ENCODE measurements at regions not wholly inside any gene's neighbourhood (a gene's known extent, or its start where the extent isn't known, plus 50 kb on each side); places are given as distances from the start of the nearest gene placed in this dataset.
A peak's percentile ranks its signal among the peaks of the same experiment; 100 is the strongest.

DNA sequence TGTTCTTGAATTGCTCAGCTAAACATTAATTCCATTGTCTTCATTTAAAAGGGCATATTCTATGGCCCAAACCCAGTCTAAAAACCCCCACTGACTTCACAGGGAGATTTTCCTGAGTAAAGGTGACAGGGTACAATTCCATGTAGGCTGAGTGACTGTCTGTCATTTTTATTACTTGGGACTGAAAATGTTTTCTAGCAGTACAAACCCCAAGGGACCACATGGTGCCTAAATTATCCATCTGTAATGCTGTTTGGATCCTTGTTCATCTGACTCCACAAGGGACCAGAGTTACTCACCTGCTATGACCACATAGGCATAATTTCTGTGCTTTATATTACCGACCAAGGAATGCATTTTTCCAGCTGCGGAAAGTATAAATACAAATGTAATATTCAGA lies 349.1 kb downstream of the ZNF608 start:
- TF ChIP-seq SIN3A (IDR thresholded peaks at IDR 0.05; ENCODE audit: borderline replicate concordance, insufficient read depth, low read length), result no peak

DNA sequence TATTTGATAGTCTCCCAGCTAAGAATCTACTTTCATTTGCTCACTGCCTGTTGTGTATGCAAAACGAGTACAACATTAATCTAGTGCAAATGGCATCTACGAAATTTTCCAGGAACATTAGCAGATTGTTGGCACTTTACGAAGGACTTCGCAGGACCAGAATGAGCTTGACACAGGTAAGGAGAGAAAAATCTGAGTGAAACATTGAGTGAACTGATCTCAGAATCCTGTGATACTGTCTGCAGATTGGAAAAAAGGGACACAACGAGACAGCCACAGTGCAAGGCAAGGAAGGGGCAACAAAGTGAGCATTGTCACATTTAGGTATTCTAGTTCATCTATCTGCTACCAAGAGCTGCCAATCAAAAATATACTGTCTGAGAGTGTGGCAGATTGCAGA lies 350.5 kb downstream of the ZNF608 start:
- no peak for TF ChIP-seq SIN3A (IDR thresholded peaks at IDR 0.05; ENCODE audit: borderline replicate concordance, insufficient read depth, low read length)
- no peak for TF ChIP-seq FOXP2 (optimal IDR thresholded peaks at IDR 0.05; ENCODE audit: borderline replicate concordance, extremely low read depth, extremely low read length, insufficient read depth)
- TF ChIP-seq, protein P1, sequence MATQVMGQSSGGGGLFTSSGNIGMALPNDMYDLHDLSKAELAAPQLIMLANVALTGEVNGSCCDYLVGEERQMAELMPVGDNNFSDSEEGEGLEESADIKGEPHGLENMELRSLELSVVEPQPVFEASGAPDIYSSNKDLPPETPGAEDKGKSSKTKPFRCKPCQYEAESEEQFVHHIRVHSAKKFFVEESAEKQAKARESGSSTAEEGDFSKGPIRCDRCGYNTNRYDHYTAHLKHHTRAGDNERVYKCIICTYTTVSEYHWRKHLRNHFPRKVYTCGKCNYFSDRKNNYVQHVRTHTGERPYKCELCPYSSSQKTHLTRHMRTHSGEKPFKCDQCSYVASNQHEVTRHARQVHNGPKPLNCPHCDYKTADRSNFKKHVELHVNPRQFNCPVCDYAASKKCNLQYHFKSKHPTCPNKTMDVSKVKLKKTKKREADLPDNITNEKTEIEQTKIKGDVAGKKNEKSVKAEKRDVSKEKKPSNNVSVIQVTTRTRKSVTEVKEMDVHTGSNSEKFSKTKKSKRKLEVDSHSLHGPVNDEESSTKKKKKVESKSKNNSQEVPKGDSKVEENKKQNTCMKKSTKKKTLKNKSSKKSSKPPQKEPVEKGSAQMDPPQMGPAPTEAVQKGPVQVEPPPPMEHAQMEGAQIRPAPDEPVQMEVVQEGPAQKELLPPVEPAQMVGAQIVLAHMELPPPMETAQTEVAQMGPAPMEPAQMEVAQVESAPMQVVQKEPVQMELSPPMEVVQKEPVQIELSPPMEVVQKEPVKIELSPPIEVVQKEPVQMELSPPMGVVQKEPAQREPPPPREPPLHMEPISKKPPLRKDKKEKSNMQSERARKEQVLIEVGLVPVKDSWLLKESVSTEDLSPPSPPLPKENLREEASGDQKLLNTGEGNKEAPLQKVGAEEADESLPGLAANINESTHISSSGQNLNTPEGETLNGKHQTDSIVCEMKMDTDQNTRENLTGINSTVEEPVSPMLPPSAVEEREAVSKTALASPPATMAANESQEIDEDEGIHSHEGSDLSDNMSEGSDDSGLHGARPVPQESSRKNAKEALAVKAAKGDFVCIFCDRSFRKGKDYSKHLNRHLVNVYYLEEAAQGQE (IDR thresholded peaks at IDR 0.05; ENCODE audit: insufficient read depth in 1 of 2, low read depth in 2 of 2, low read length in 2 of 2), result no peak
- TF ChIP-seq POLR2AphosphoS5 (IDR thresholded peaks at IDR 0.05; ENCODE audit: low read depth, low read length), result no peak
- TF ChIP-seq TAF1 (IDR thresholded peaks at IDR 0.05; ENCODE audit: borderline replicate concordance, insufficient read depth, low read length), result no peak

DNA sequence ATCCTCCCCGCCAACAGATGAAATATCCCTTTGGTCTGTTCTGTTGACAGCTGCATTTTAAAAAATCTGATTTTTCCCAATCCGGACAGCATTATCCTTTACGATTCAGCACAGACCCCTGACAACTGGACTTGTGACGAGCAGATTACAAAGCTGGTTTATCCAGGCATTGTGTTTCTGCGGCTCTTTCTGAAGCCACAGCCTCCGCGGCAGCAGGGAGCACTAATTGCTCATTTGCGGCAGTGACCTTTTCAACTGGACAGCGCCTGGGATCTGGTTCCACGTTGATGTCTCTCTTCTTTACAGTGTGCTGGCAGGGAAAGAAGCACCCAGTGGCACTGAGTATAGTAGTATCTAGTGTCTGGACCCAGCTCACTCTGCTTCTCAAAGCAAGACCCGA lies 351.2 kb downstream of the ZNF608 start:
- TF ChIP-seq TAF1 (IDR thresholded peaks at IDR 0.05; ENCODE audit: borderline replicate concordance, insufficient read depth, low read length) (no peak), POLR2AphosphoS5 (IDR thresholded peaks at IDR 0.05; ENCODE audit: low read depth, low read length) (no peak), SIN3A (IDR thresholded peaks at IDR 0.05; ENCODE audit: borderline replicate concordance, insufficient read depth, low read length) (no peak), FOXP2 (optimal IDR thresholded peaks at IDR 0.05; ENCODE audit: borderline replicate concordance, extremely low read depth, extremely low read length, insufficient read depth) (no peak)
- TF ChIP-seq, protein P1 (IDR thresholded peaks at IDR 0.05; ENCODE audit: insufficient read depth in 1 of 2, low read depth in 2 of 2, low read length in 2 of 2), result peak; percentile 73 to 87

DNA sequence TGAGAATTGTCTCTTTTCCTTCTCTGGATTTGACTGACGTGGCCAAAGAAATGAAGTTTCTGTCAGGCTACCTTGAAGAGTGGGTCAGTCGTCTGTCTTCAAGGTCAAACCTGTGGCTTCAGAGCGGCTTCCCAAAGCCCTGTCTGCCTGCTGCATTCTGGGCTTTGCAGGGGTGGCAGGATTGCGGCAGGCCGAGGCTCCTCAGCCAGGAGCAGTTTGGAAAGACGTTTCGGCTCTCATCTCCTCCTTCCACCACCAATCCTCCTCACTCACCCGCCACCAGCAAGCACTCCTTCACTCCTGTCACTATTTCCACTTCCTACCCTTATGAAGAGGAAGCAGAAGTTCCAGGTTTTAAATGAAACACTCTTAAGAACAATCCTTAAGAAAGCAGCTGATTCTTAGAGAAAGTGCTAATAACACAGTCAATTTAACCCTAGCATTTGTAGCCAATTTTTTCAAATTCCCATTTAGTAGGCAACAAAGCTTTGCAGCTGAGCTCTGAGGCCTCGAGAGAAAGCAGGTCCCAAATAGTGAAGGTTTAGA lies 351.7 kb downstream of the ZNF608 start:
- TF ChIP-seq, protein P1 (IDR thresholded peaks at IDR 0.05; ENCODE audit: insufficient read depth in 1 of 2, low read depth in 2 of 2, low read length in 2 of 2), result no peak
- TF ChIP-seq TAF1 (IDR thresholded peaks at IDR 0.05; ENCODE audit: borderline replicate concordance, insufficient read depth, low read length) (no peak), POLR2AphosphoS5 (IDR thresholded peaks at IDR 0.05; ENCODE audit: low read depth, low read length) (no peak), SIN3A (IDR thresholded peaks at IDR 0.05; ENCODE audit: borderline replicate concordance, insufficient read depth, low read length) (no peak), FOXP2 (optimal IDR thresholded peaks at IDR 0.05; ENCODE audit: borderline replicate concordance, extremely low read depth, extremely low read length, insufficient read depth) (no peak)

DNA sequence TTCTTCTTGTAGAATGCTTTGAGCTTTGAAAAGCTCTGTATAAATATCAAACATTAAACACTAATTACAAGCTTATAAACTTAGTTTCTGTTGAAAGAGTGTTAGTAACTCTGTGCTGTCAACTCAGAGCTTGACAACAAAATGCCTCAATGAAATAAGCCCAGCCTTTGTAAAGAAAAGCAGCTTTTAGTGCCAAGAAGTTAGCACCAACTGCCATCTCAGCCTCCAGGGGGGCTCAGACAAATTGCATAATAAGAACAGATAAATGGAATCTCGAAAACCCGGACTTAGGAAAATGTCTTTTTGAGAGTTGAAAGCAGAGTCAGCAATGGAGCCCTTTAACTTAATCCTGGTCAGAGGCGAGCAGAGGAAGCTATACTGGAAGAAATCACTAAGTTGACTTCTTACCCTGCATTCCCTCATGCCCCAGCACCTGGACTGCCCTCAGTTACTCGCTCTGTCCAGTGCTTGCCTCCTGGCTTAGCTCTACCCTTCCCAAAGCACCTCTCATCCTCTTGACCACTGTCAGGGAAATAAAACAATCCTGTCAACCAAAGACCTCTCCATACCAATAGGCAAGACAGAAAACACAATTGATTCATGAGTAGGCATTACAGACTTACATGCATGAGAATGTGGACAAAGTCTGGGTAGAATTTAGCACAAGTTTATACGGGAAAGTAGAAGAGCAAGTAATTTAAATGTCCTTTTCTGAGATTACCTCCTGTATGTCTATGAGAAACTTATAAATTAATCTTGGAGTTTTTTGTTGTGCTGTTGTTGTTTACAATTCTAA lies 352.7 kb downstream of the ZNF608 start:
- TF ChIP-seq FOXP2 (optimal IDR thresholded peaks at IDR 0.05; ENCODE audit: borderline replicate concordance, extremely low read depth, extremely low read length, insufficient read depth) (no peak), POLR2AphosphoS5 (IDR thresholded peaks at IDR 0.05; ENCODE audit: low read depth, low read length) (no peak), TAF1 (IDR thresholded peaks at IDR 0.05; ENCODE audit: borderline replicate concordance, insufficient read depth, low read length) (no peak), SIN3A (IDR thresholded peaks at IDR 0.05; ENCODE audit: borderline replicate concordance, insufficient read depth, low read length) (no peak)
- TF ChIP-seq, protein P1 (IDR thresholded peaks at IDR 0.05; ENCODE audit: insufficient read depth in 1 of 2, low read depth in 2 of 2, low read length in 2 of 2), result no peak
